Stimulated activated CD4-positive, alpha-beta T cell treated with anti-CD3 and anti-CD28 coated beads, TNF-alpha, amount 100 ng/mL, for 1 hour (primary cell): ENCODE measurements at regions not wholly inside any gene's neighbourhood (a gene's known extent, or its start where the extent isn't known, plus 50 kb on each side); places are given as distances from the start of the nearest gene placed in this dataset.

Experiments
- DNase-seq, 3 donors: peaks; one replicate each; pipeline ENCODE4 v3.0.0-alpha.2; 2020; ENCODE audit warnings: low read depth in 3 of 3, low spot score in 1 of 3

GRCh38 chr2:4674007-4674406 is 970.6 kb downstream of the DCDC2C start:
- no peak for DNase-seq

GRCh38 chr2:4675295-4675694 is 971.9 kb downstream of the DCDC2C start:
- no peak for DNase-seq

GRCh38 chr2:4678927-4679326 is 975.6 kb downstream of the DCDC2C start:
- no peak for DNase-seq

- no peak for DNase-seq
These were observed 976.0 kb downstream of the DCDC2C start for GRCh38 chr2:4679391-4679790.

GRCh38 chr2:4684921-4685320 is 981.5 kb downstream of the DCDC2C start:
- DNase-seq = no peak

GRCh38 chr2:4690913-4691312 is 987.5 kb downstream of the DCDC2C start:
- DNase-seq = no peak

GRCh38 chr2:4693266-4693665 is 989.9 kb downstream of the DCDC2C start:
- no peak for DNase-seq

- DNase-seq = no peak
These were observed 992.0 kb downstream of the DCDC2C start for GRCh38 chr2:4695281-4695861.

- no peak for DNase-seq
These were observed 977.1 kb upstream of the SOX11 start for GRCh38 chr2:4715065-4715464.

- DNase-seq = no peak
These were observed 973.4 kb upstream of the SOX11 start for GRCh38 chr2:4718777-4719176.

GRCh38 chr2:4725618-4726017 is 966.6 kb upstream of the SOX11 start:
- DNase-seq = no peak

GRCh38 chr2:4732560-4732959 is 959.6 kb upstream of the SOX11 start:
- no peak for DNase-seq

- DNase-seq = no peak
These were observed 946.9 kb upstream of the SOX11 start for GRCh38 chr2:4745056-4745991.

GRCh38 chr2:4753721-4754120 is 938.5 kb upstream of the SOX11 start:
- DNase-seq = no peak

GRCh38 chr2:4762951-4763376 is 929.2 kb upstream of the SOX11 start:
- no peak for DNase-seq

GRCh38 chr2:4765787-4766530 is 926.2 kb upstream of the SOX11 start:
- DNase-seq = no peak

GRCh38 chr2:4775668-4776067 is 916.5 kb upstream of the SOX11 start:
- no peak for DNase-seq

- DNase-seq = no peak
These were observed 911.5 kb upstream of the SOX11 start for GRCh38 chr2:4780679-4781078.

- DNase-seq = no peak
These were observed 909.5 kb upstream of the SOX11 start for GRCh38 chr2:4782647-4783046.

GRCh38 chr2:4791488-4791887 is 900.7 kb upstream of the SOX11 start:
- no peak for DNase-seq

GRCh38 chr2:4792126-4792525 is 900.1 kb upstream of the SOX11 start:
- DNase-seq = no peak

- no peak for DNase-seq
These were observed 888.8 kb upstream of the SOX11 start for GRCh38 chr2:4803396-4803795.
